ENCODE measurements at regions not wholly inside any gene's neighbourhood (a gene's known extent, or its start where the extent isn't known, plus 50 kb on each side); places are given as distances from the start of the nearest gene placed in this dataset.
A peak's percentile ranks its signal among the peaks of the same experiment; 100 is the strongest.

DNA sequence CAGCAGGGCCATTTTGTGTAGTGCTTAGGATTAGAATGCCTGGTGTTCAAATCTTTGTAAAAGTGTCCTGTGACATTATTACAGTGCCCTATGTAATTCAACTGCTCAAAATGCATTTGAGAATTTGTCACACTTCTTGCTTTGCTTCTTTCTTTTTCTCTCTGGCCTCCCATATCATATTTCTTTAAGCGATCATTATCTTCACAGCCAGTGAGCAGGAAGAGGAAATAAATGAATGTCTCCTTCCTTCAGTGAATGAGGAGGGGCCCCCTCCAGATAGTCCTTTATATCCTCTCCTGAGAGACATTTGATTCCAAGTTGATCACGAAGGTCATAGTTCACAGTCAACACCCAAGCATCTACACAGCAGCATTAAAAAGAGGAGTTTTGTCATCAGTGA, 425.1 kb upstream of the NPVF start:
- no peak for DNase-seq (ENCODE audit: low read depth in 2 of 2)
- Histone ChIP-seq H3K9me3 (ENCODE audit: control insufficient read depth, insufficient read depth, low read depth, low read length) (no peaks in the 10 kb centered on the region), H3K4me1 (ENCODE audit: control insufficient read depth, extremely low read depth, insufficient read depth, low read length) (no peaks in the 10 kb centered on the region), H3K9ac (ENCODE audit: insufficient read depth, low read length) (no peak overlapping the region), H3K27me3 (ENCODE audit: control insufficient read depth, insufficient read depth, low read length) (no peaks in the 10 kb centered on the region), H2AFZ (ENCODE audit: low read length) (no peak overlapping the region), H3K27ac (ENCODE audit: insufficient read depth, low read length) (no peak overlapping the region), H3K4me3 (replicated peaks in 1 of 4; ENCODE audit: control extremely low read depth in 1 of 4, insufficient read depth in 1 of 4, low read depth in 3 of 4, low read length in 4 of 4) (no peak overlapping the region), H3K79me2 (ENCODE audit: control insufficient read depth, insufficient read depth, low read length) (no peaks in the 10 kb centered on the region), H3K4me2 (ENCODE audit: extremely low read depth, insufficient read depth, low read length) (no peak overlapping the region), H4K20me1 (ENCODE audit: control insufficient read depth, extremely low read depth, insufficient read depth, low read length) (no peaks in the 10 kb centered on the region), H3K36me3 (ENCODE audit: control insufficient read depth, insufficient read depth, low read length) (no peaks in the 10 kb centered on the region)
- no peak for TF ChIP-seq CTCF (conservative IDR thresholded peaks at IDR 0.05 in 1 of 2, IDR thresholded peaks at IDR 0.05 in 1 of 2; ENCODE audit: low read depth in 1 of 2, low read length in 2 of 2)
- TF ChIP-seq EZH2 (IDR thresholded peaks at IDR 0.05; ENCODE audit: low read length, missing control alignments): no peak

GRCh38 chr7:25656071-25656470, 427.8 kb upstream of the NPVF start:
- H3K36me3 ChIP-seq (ENCODE audit: control insufficient read depth, insufficient read depth, low read length): no peaks in the 10 kb centered on the region
- no peak overlapping the region for H3K9ac ChIP-seq (ENCODE audit: insufficient read depth, low read length)
- H3K27ac ChIP-seq (ENCODE audit: insufficient read depth, low read length): no peak overlapping the region
- DNase-seq (ENCODE audit: low read depth in 2 of 2): no peak
- H3K4me2 ChIP-seq (ENCODE audit: extremely low read depth, insufficient read depth, low read length): no peak overlapping the region
- no peaks in the 10 kb centered on the region for H3K27me3 ChIP-seq (ENCODE audit: control insufficient read depth, insufficient read depth, low read length)
- no peak overlapping the region for H2AFZ ChIP-seq (ENCODE audit: low read length)
- no peaks in the 10 kb centered on the region for H4K20me1 ChIP-seq (ENCODE audit: control insufficient read depth, extremely low read depth, insufficient read depth, low read length)
- no peaks in the 10 kb centered on the region for H3K79me2 ChIP-seq (ENCODE audit: control insufficient read depth, insufficient read depth, low read length)
- no peak overlapping the region for H3K4me3 ChIP-seq (replicated peaks in 1 of 4; ENCODE audit: control extremely low read depth in 1 of 4, insufficient read depth in 1 of 4, low read depth in 3 of 4, low read length in 4 of 4)
- TF ChIP-seq CTCF (conservative IDR thresholded peaks at IDR 0.05 in 1 of 2, IDR thresholded peaks at IDR 0.05 in 1 of 2; ENCODE audit: low read depth in 1 of 2, low read length in 2 of 2) (no peak), EZH2 (IDR thresholded peaks at IDR 0.05; ENCODE audit: low read length, missing control alignments) (no peak)
- no peaks in the 10 kb centered on the region for H3K4me1 ChIP-seq (ENCODE audit: control insufficient read depth, extremely low read depth, insufficient read depth, low read length)
- no peaks in the 10 kb centered on the region for H3K9me3 ChIP-seq (ENCODE audit: control insufficient read depth, insufficient read depth, low read depth, low read length)

DNA sequence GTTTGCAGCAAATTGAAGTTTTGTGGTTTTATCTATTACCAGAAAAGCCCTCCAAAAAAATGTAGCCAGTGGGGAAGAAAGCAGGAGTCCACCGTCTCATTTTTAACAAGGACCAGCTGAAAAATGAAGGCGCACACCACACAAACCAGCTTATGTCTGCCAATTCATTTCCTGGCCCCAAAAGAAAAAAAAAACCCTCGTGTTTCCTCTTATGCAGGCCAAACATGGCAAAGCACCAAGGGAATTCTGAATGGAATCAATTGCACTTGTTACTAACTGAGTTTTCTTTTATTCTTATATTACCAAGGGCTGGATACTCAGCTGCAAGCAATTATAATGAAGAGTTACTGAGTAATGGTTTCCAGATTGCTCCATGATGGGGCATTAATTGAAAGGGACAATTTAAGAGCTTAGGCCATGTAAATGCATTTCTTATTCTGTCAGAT, 428.3 kb upstream of the NPVF start:
- Histone ChIP-seq H3K27me3 (ENCODE audit: control insufficient read depth, insufficient read depth, low read length) (no peaks in the 10 kb centered on the region), H2AFZ (ENCODE audit: low read length) (no peak overlapping the region), H4K20me1 (ENCODE audit: control insufficient read depth, extremely low read depth, insufficient read depth, low read length) (no peaks in the 10 kb centered on the region), H3K27ac (ENCODE audit: insufficient read depth, low read length) (no peak overlapping the region), H3K36me3 (ENCODE audit: control insufficient read depth, insufficient read depth, low read length) (no peaks in the 10 kb centered on the region), H3K4me1 (ENCODE audit: control insufficient read depth, extremely low read depth, insufficient read depth, low read length) (no peaks in the 10 kb centered on the region), H3K4me2 (ENCODE audit: extremely low read depth, insufficient read depth, low read length) (no peak overlapping the region), H3K9ac (ENCODE audit: insufficient read depth, low read length) (no peak overlapping the region), H3K79me2 (ENCODE audit: control insufficient read depth, insufficient read depth, low read length) (no peaks in the 10 kb centered on the region), H3K9me3 (ENCODE audit: control insufficient read depth, insufficient read depth, low read depth, low read length) (no peaks in the 10 kb centered on the region), H3K4me3 (replicated peaks in 1 of 4; ENCODE audit: control extremely low read depth in 1 of 4, insufficient read depth in 1 of 4, low read depth in 3 of 4, low read length in 4 of 4) (no peak overlapping the region)
- TF ChIP-seq CTCF (conservative IDR thresholded peaks at IDR 0.05 in 1 of 2, IDR thresholded peaks at IDR 0.05 in 1 of 2; ENCODE audit: low read depth in 1 of 2, low read length in 2 of 2): no peak
- no peak for TF ChIP-seq EZH2 (IDR thresholded peaks at IDR 0.05; ENCODE audit: low read length, missing control alignments)
- peak; percentile 2 to 30 for DNase-seq (ENCODE audit: low read depth in 2 of 2)
